Smooth muscle cell (in vitro differentiated cells): ENCODE measurements at regions not wholly inside any gene's neighbourhood (a gene's known extent, or its start where the extent isn't known, plus 50 kb on each side); places are given as distances from the start of the nearest gene placed in this dataset.

ENCODE experiments used
- DNase-seq: peaks from one replicate; lab custom pipeline; 2025; ENCODE audit not compliant: unreplicated experiment; lab: John Stamatoyannopoulos, UW
- H2AFZ ChIP-seq: fragments of 200-600 bp; sonication (generic); 2 replicates; pipeline ENCODE4 v1.6.0; 2016; ENCODE audit warnings: antibody characterized with exemption, low read depth, mild to moderate bottlenecking
- H3F3A ChIP-seq: fragments of 200-600 bp; sonication (generic); 2 replicates; pipeline ENCODE4 v1.6.0; 2017; ENCODE audit warnings: antibody characterized with exemption, low read depth
- H3K27ac ChIP-seq: fragments of 200-600 bp; sonication (generic); 2 replicates; pipeline ENCODE4 v1.5.1; 2016; ENCODE audit warnings: low read depth, mild to moderate bottlenecking
- H3K27me3 ChIP-seq: fragments of 200-600 bp; sonication (generic); 2 replicates; pipeline ENCODE4 v1.6.1; 2016; ENCODE audit warnings: low read depth, mild to moderate bottlenecking
- H3K36me3 ChIP-seq: fragments of 200-600 bp; sonication (generic); 2 replicates; pipeline ENCODE4 v1.5.1; 2016; ENCODE audit warnings: low read depth
- H3K4me1 ChIP-seq: fragments of 200-600 bp; sonication (generic); 2 replicates; pipeline ENCODE4 v1.5.1; 2016; ENCODE audit warnings: low read depth
- H3K4me2 ChIP-seq: fragments of 200-600 bp; sonication (generic); 2 replicates; pipeline ENCODE4 v1.6.0; 2016; ENCODE audit warnings: mild to moderate bottlenecking
- H3K4me3 ChIP-seq: fragments of 200-600 bp; sonication (generic); 2 replicates; pipeline ENCODE4 v1.5.1; 2016; ENCODE audit warnings: mild to moderate bottlenecking
- H3K79me2 ChIP-seq: fragments of 200-600 bp; sonication (generic); 2 replicates; pipeline ENCODE4 v1.6.0; 2016; ENCODE audit warnings: low read depth, mild to moderate bottlenecking
- H3K9ac ChIP-seq: fragments of 200-600 bp; sonication (generic); 2 replicates; pipeline ENCODE4 v1.6.0; 2016; ENCODE audit warnings: low read depth
- H3K9me3 ChIP-seq: fragments of 200-600 bp; sonication (generic); replicated peaks from 2 replicates; pipeline ENCODE4 v1.5.1; 2016; ENCODE audit warnings: low read depth
- H4K20me1 ChIP-seq: fragments of 200-600 bp; sonication (generic); 2 replicates; pipeline ENCODE4 v1.6.0; 2016; ENCODE audit warnings: low read depth
- CTCF ChIP-seq: fragments of 200-600 bp; sonication (generic); IDR thresholded peaks from 2 replicates; pipeline ENCODE4 v1.5.1; 2017; ENCODE audit warnings: borderline replicate concordance, mild to moderate bottlenecking, antibody characterized with exemption; ENCODE audit not compliant: insufficient read depth, poor library complexity, severe bottlenecking
- WGBS: methylation state at CpG from one replicate; pipeline ENCODE4 v1.1.7; 2016; ENCODE audit warnings: low lambda C conversion rate; 5-methylcytosine and 5-hydroxymethylcytosine counted together

GRCh38 chrX:73765776-73766430, 86.6 kb downstream of the XIST start:
- Histone ChIP-seq H3K9ac (no peak overlapping the region), H4K20me1 (no peaks in the 10 kb centered on the region), H3K4me2 (no peak overlapping the region), H3K4me1 (no peaks in the 10 kb centered on the region), H3F3A (no peaks in the 10 kb centered on the region), H3K27ac (no peak overlapping the region), H3K9me3 (no peaks in the 10 kb centered on the region), H3K4me3 (no peak overlapping the region), H3K36me3 (no peaks in the 10 kb centered on the region), H3K27me3 (no peaks in the 10 kb centered on the region), H3K79me2 (no peaks in the 10 kb centered on the region), H2AFZ (no peak overlapping the region)
- TF ChIP-seq CTCF: no peak
- 72% methylated on average over 2 of the region's 2 CpGs for WGBS
- DNase-seq: no peak

DNA sequence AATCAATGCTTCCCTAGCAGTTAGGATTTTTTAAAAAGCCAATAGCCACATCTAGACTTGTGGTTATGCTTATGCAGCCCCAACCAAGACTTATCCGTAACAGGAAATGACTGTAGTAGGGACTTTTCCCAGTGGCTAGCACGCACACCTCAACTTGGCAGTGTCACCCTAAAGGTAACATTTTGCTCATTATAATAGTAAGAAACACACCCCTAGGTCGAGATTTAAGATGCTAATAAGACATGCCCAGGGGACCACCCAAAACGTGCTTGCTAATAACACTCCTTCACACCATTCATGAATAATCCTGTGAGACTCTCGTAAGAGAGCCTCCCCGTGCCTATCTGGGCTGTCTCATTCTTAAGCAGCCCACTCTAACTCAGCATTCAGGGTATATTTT, 94.3 kb downstream of the XIST start:
- 47% methylated on average over 6 of the region's 6 CpGs for WGBS
- no peaks in the 10 kb centered on the region for H3K79me2 ChIP-seq
- no peaks in the 10 kb centered on the region for H4K20me1 ChIP-seq
- no peak overlapping the region for H3K4me3 ChIP-seq
- DNase-seq: no peak
- H2AFZ ChIP-seq: peak overlapping the region; percentile 34
- no peak overlapping the region for H3K4me2 ChIP-seq
- H3K4me1 ChIP-seq: no peaks in the 10 kb centered on the region
- H3K9ac ChIP-seq: no peak overlapping the region
- H3K36me3 ChIP-seq: no peaks in the 10 kb centered on the region
- H3K9me3 ChIP-seq: no peaks in the 10 kb centered on the region
- H3K27ac ChIP-seq: peak overlapping the region; percentile 32
- no peak for TF ChIP-seq CTCF
- no peaks in the 10 kb centered on the region for H3K27me3 ChIP-seq
- H3F3A ChIP-seq: no peaks in the 10 kb centered on the region
